GM21390 (cell line): ENCODE measurements at regions not wholly inside any gene's neighbourhood (a gene's known extent, or its start where the extent isn't known, plus 50 kb on each side); places are given as distances from the start of the nearest gene placed in this dataset.

Source experiments
- ATAC-seq: cut with Tn5 transposase; IDR thresholded peaks from one replicate; pipeline ENCODE4 v1.9.1; 2021; ENCODE audit not compliant: unreplicated experiment

DNA sequence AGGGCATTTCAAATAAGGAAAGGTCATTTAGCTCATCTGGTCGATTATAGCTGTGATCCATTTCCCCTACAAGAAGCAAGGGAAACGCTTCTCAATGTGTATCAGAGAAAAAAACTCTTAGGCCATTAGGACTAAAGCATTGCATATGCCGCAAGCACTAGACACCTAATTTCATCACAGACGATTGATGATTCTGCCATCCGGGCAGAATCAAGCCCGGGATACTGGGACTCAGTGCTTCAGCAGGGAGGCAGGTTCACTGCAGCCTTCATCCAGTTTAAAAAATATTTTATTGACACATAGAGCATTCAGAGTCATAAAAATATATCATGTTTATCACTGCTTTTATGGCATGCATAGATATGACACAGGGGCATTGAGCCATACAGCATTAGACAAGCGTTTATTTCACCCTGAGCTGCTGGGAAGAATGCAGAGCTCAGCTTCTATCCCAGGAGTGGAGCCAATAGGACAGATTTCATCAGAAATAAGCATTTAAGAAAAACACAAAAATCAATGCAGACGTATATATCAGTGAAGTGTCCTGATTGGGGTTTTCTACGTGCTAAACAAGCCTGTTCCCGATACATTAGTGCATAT, 806.9 kb downstream of the GALC start:
- ATAC-seq = no peak

DNA sequence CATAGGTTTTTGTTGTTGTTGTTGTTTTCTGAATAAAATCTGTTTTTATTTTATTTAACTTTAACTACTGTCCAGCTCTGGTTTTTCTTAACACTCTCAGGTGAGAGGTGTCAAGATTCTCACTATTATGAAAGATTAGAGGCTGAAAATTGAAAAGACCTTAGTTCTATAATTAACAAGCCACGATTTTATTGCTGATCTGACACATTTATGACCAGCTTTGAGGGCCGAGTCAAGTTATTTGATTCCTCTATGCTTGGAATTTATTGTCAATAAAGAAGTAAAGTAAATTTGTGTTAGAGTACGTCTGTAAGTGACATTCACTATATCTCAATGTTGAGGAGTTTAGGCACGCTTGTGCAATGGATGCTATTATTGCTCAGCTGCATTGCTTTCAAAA, 808.8 kb downstream of the GALC start:
- ATAC-seq = no peak

DNA sequence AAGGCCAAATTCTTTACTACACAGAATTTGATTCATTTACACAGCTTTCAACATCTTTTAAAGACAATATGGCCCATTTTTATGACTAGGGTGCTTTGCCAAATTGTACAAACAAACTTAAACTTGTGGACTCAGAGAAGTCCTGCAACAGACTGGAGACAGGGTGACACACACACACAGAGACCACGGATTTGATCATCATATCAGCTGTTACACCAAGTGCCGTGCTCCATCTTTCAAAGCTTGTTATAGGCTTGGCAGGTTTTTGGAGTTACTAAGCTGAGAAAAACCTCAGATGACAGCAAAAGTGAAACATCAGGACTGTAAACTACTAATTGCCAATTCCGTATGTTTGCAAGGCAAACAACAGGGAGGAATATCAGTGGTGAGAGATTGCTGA, 811.7 kb downstream of the GALC start:
- ATAC-seq = no peak

DNA sequence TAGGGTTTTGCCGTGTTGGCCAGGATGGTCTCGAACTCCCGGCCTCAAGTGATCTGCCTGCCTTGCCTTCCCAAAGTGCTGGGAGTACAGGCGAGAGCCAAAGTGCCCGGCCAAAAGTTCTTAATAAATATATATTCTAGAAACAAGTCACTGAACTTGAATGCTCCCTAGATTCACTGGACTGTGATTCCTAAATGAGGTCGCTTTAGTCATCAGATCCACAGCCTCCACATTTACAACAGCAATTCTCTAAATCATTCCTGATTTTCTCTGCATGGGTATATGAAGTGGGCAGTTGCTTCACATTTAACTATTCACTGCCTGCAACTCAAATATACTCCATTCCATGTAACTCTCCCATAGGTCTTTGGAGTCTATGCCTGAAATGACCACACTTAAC, 813.0 kb downstream of the GALC start:
- ATAC-seq = no peak

DNA sequence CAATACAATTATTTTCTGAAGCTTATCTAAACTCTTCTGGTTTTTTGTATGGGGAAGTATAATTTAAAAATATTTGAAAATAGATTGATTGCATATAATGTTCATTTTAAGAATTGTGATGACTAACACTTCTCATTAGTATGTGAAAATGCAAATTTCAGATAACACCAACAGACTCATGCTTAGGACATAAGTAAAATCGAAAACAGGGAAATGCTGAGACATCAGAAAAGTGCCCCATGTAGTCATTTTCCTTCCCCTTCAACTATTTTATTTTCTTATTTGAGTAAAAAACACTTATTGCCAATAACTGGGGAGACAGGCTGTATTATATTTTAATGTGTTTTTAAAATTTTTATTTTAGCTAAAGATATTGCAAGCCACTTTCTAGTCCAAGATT, 814.7 kb downstream of the GALC start:
- ATAC-seq = no peak

DNA sequence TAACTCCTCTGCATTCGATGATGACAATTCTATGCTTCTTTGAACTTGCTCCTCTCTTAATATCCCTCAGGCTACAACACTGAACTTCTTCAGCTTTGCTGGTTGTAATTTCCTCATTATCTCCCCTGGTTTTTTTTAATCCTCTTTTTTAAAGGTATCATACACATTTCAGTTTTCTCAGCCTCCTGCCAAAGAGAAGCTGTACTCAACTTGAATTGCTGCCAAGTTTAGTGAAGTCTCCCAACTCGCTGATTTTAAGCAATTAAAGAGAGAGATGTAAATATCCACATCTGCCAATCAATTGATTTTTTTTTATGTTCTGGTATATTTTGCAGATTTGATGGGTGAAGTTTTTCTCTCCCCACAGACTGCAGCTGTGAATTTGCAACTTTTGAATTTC, 817.8 kb downstream of the GALC start:
- no peak for ATAC-seq

DNA sequence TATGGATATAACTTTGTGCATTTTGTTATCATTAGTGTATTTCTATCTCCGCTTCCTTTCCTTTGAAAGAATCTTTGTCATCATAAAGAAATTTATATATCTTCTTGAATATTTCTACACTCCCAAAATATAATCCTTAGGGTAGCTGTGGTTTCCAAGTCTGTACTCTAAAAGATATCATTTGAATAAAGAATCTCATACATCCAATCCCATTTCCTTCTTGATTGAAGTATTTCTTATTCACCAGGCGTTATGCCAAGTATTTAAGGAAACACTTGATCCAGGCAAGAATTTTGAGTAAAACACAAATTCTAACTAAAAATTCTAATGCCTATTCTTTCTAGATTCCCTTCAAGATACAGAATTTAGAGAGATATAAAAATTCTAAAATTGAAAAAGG, 821.8 kb downstream of the GALC start:
- no peak for ATAC-seq

DNA sequence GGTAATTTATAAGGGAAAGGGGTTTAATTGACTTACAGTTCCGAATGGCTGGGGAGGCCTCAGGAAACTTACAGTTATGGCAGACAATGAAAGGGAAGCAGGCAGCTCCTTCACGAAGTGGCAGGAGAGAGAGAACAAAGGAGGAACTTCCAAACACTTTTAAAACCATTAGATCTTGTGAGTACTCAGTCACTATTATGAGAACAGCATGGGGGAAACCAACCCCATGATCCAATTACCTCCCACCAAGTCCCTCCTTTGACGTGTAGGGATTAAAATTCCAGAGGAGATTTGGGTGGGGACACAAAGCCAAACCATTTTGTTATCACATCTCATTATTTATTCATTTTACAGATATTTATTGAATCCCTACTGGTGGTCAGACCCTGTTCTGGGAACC, 822.8 kb downstream of the GALC start:
- no peak for ATAC-seq

DNA sequence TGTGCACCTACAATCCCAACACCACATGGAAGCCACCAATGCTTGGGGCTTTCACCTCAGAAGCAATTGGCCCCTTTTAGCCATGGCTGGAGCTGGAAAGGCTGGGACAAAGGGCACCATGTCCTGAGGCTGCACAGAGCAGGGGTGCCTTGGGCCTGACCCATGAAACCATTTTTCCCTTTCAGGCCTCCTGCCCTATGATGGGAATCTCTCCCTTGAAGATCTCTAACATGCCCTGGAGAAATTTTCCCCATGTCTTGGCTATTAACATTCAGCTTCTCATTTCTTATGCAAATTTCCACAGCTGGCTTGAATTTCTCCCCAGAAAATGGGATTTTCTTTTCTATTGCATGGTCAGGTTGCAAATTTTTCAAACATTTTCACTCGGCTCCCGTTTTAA, 823.6 kb downstream of the GALC start:
- ATAC-seq = no peak

DNA sequence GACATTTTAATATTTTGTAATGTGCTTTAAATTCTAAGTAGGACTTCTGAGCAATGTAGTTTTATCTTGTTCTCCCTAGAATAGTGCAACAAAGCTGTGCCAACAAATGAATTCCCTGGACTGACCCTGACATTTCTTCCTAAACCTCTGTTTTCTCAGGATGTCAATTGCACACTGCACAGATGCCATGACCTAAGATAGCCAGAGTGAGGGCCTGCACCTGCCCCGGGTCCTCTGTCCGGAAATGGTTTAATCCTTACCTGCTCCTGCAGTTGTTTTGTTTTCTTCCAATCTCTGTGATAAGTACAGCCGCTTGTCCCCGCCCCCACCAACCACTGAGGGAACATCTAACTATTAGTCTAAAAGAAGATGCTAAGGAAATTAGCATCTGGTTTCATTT, 831.5 kb downstream of the GALC start:
- no peak for ATAC-seq

DNA sequence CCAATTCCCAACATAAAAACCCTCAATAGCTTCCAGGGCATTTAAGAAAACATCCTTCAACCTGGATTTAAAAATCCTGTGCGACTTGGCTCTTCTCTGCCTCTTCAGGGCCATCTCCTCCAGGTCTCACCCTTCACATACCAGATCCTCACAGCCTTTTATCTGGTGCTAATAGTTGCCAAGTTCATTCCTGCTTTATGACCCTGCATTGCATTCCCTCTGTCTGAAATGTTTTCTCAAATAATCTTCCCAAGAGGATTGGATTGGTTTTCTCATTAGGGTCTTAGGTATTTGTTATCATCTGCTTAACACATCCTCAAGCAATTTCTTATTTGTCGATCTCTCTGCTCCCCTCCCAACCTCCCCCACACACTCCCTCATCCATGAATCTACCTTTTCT, 832.0 kb downstream of the GALC start:
- ATAC-seq = no peak

DNA sequence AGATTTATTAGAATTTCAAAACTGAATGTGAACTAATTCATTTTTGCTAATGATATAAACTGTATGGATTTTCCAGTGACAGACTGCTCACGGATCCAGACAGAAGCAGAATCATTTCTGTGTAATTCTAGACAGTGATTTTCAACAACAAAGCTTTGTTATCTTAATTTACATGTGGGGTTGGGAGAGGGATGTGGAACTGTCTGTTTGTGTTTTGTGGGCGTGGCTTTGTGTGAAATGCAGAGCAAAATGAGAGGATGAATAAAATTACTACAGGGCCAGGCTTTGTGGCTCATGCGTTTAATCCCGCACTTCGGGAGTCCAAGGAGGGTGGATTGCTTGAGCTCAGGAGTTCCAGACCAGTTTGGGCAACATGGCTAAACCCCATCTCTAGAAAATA, 834.7 kb downstream of the GALC start:
- ATAC-seq = no peak

DNA sequence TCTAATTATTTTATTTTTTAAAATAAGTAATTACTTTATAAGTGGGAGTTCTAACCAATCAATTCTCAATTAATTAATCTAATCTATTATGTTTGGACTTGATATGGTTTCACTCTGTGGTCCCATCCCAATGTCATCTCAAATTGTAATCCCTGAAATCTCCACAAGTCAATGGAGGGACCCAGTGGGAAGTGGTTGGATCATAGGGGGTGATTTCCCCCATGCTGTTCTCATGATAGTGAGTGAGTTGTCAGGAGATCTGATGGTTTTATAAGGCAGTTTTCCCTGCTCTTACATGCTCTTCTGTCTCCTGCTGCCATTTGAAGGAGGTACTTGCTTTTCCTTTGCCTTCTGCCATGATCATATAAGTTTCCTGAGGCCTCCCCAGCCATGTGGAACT, 836.1 kb downstream of the GALC start:
- no peak for ATAC-seq

DNA sequence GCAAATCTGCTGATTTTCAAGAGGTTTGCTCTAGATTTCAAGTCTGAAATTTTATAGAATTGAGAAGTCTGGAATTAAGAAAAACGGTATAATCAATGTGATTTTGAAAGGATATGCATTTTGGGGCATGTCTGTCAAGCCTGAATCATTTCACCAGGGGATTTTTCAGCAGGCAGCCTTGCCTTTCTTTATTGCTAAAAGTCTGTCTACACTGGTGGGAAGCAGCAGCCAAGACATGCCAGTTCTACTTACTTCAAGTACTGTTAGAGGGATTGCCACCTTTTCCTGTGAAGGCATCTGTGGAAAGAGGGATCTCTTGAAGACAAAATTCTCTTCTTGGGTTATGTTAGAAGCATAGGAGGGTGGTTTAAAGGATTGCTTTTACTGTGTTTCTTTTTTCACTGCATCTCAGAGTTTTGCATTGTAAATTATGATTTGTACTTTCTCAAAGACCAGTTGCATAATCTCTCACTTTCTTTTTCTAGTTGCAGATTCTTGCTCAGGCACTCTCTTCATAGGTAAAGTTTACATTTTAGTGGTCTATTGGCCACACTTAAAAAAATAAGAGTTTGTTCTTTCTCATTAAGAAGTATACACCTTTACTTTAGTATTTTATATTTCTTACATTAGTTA, 837.0 kb downstream of the GALC start:
- no peak for ATAC-seq

DNA sequence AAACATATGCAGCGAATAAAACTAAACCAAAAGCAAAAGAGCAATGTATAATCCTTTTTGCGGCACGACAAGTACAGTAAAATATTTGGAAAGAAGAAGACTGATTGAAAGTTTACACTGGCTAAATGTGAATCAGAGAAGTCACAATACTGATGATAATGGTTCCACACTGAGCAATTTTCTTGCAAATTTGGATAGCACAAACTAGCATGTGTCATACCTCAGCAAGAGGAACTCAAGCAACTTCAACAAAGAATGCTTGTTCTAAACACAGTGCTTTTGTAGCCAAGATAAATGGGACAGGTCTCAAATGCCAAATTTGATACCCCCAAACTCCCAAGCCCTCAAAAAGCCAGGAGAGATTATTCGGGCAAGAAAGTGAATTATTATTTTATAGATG, 839.1 kb downstream of the GALC start:
- ATAC-seq = no peak

DNA sequence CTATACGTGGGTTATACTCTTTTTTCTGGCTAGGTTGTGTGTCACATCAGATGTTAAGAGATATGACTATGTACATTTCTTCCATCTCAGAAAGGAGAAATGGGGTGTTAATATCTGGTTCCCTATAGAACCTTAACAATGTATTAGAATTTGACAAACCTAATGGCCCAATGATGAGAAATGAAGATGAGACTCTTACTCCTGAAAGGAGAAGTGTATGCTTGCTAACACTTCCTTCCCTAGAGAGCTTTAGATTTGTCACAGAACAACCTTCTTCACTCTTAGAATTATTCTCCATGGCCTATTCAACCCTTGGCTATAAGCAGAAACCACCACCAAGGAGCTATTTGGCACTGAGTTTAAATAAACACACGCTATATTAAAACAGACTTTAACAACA, 839.6 kb downstream of the GALC start:
- no peak for ATAC-seq

DNA sequence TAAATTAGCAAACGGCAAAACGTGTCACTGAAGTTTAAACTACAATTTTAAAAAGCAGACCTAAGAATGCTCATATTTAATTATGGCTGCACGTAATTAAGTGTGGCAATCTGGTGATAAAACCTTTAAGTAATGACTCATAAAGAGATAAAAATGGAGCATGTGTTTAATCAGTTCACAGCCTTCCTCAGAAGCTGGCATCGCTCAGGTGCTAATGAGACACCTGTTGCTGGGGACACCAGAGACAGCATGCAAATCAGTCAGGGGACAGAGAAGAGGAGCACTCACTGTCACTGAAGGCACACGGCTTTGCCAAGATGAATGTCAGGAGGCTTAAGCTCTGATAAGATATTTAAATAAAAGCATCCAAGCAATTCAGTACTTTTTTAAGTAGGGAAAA, 840.3 kb downstream of the GALC start:
- ATAC-seq = no peak

DNA sequence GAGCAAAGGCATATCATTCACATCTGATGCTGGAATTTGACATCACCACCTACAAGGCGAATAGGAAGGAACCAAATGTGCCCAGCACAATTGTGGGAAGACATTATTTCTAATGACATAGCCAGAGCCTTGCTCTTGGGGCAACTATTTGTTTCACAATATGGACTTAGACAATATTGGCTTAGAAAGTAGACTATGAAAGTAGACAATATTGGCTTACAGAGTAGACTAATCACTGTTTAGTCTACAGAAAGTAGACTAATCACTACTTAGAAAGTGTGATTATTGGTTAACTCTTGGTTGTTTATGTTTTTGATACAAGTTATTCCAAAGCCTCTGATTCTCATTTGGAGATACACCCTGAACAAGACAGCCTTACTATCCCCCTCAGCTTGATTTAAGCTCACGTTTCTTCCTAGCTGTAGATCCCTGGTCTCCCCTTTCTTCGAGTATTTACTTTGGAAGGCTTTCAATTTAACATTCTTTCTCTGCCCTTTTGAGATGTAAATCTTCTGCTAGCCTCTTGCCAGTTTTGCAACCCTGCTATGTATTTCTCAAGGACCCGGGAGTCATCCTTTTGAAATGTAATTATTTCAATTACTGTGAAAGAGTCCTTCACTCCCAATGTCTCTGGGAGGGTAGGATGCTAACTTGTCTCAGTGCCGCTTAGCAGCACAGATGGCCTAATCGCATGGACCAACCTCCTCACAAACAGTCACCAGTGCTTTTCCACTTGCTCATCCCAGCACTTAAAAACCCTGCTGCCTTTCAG, 843.2 kb downstream of the GALC start:
- no peak for ATAC-seq

DNA sequence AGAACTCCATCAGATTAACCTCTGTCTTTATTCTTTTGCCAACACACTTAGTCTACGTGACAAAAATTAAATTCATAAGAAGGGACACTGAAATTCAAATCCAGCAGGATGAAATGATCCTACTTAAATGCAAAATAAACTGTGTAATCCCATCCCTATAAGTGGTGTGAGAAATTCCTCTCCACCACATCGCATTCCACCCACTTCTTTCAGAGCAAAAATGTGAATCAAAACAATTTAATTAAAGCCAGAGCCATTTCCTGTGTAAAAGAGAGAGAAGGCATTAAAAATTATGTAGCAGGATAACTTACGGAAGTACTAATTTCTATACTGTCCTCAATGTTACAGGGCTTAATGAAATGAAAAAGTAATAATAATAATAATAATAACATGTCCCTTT, 844.3 kb downstream of the GALC start:
- ATAC-seq = no peak

DNA sequence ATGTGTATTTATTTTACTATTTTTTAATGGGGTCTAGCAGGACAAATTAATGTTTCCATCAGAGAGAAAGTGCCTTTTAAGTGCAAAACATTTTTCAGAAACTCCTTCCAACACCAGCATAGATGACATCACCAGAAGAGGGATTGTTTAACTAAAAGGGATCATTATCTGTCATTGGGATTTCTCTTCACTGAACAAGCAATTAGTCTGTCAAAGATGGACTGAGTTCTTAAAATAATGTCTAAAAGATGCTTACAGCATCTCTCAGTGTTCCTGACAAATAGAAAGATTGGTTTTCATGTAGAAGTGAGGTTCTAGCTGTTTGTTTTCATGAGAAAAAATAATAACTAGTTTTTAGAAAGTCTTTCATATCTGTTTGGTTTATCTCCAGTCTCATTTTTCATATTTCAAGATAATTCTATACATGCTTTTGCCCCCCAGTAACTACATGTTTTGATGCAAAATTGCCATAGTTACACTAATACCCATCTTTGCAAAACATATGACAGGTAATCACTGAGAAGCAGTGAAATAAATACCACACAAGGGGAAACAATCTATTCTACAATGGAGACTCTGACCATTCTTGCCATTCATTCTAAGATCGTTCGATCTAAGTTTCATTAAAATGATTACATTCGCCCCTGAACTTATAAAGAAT, 850.3 kb downstream of the GALC start:
- ATAC-seq = no peak

DNA sequence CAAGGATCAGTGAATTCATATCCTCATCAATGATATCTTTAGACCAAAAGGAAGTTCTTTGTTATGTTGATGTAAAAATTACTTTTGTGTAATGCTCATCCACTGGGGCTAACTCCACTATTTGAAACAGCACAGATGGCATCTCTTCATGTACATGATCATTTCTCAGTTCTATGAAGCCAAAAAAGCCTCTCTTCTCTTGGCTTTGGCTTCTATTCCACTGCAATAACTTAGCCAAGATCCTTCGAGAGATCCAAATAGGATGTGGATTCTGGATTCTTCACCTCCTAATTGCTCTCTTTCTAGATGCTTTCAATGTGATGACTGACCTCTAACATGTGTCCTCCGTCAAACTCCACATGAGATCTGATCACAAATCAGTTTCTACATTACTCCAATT, 851.2 kb downstream of the GALC start:
- no peak for ATAC-seq

DNA sequence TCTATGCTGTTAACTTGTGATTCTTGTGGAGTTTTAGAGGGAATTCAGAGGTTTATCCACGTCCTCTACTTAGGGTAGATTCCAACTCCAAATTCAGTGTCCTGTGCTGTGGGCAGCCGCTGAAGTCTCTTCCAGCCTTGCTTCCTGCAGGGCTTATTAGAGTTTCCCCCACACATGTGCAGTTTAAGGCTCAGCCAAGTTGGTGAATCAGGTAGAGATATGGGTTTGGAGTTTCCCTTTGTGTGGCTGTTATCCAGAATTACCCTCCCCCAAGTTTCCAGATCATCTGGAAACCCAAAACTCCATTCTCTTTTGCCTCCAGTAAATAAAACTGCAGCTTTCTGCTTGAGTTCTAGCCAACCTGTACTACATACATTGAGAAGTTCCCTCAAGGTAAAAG, 853.7 kb downstream of the GALC start:
- ATAC-seq = no peak
